ENCODE measurements at regions not wholly inside any gene's neighbourhood (a gene's known extent, or its start where the extent isn't known, plus 50 kb on each side); places are given as distances from the start of the nearest gene placed in this dataset.

- TF ChIP-seq FOXP2 (optimal IDR thresholded peaks at IDR 0.05; ENCODE audit: borderline replicate concordance, extremely low read depth, extremely low read length, insufficient read depth) (no peak), SIN3A (IDR thresholded peaks at IDR 0.05; ENCODE audit: borderline replicate concordance, insufficient read depth, low read length) (no peak), TAF1 (IDR thresholded peaks at IDR 0.05; ENCODE audit: borderline replicate concordance, insufficient read depth, low read length) (no peak), POLR2AphosphoS5 (IDR thresholded peaks at IDR 0.05; ENCODE audit: low read depth, low read length) (no peak), REST (IDR thresholded peaks at IDR 0.05; ENCODE audit: insufficient read depth in 1 of 2, low read depth in 2 of 2, low read length in 2 of 2) (no peak)
Observed at GRCh38 chr5:104598285-104598684, 1035.7 kb upstream of the NUDT12 start.

- no peak for TF ChIP-seq REST (IDR thresholded peaks at IDR 0.05; ENCODE audit: insufficient read depth in 1 of 2, low read depth in 2 of 2, low read length in 2 of 2)
Observed at GRCh38 chr5:104594850-104595249, 1032.3 kb upstream of the NUDT12 start.

- no peak for TF ChIP-seq TAF1 (IDR thresholded peaks at IDR 0.05; ENCODE audit: borderline replicate concordance, insufficient read depth, low read length)
- no peak for TF ChIP-seq SIN3A (IDR thresholded peaks at IDR 0.05; ENCODE audit: borderline replicate concordance, insufficient read depth, low read length)
- no peak for TF ChIP-seq POLR2AphosphoS5 (IDR thresholded peaks at IDR 0.05; ENCODE audit: low read depth, low read length)
- TF ChIP-seq FOXP2 (optimal IDR thresholded peaks at IDR 0.05; ENCODE audit: borderline replicate concordance, extremely low read depth, extremely low read length, insufficient read depth): no peak
- TF ChIP-seq REST (IDR thresholded peaks at IDR 0.05; ENCODE audit: insufficient read depth in 1 of 2, low read depth in 2 of 2, low read length in 2 of 2): no peak
Observed at GRCh38 chr5:104576677-104577076, 1014.1 kb upstream of the NUDT12 start.

- TF ChIP-seq SIN3A (IDR thresholded peaks at IDR 0.05; ENCODE audit: borderline replicate concordance, insufficient read depth, low read length) (no peak), FOXP2 (optimal IDR thresholded peaks at IDR 0.05; ENCODE audit: borderline replicate concordance, extremely low read depth, extremely low read length, insufficient read depth) (no peak), REST (IDR thresholded peaks at IDR 0.05; ENCODE audit: insufficient read depth in 1 of 2, low read depth in 2 of 2, low read length in 2 of 2) (no peak), TAF1 (IDR thresholded peaks at IDR 0.05; ENCODE audit: borderline replicate concordance, insufficient read depth, low read length) (no peak), POLR2AphosphoS5 (IDR thresholded peaks at IDR 0.05; ENCODE audit: low read depth, low read length) (no peak)
Observed at GRCh38 chr5:104573949-104574709, 1011.5 kb upstream of the NUDT12 start.

- TF ChIP-seq FOXP2 (optimal IDR thresholded peaks at IDR 0.05; ENCODE audit: borderline replicate concordance, extremely low read depth, extremely low read length, insufficient read depth) (no peak), POLR2AphosphoS5 (IDR thresholded peaks at IDR 0.05; ENCODE audit: low read depth, low read length) (no peak), TAF1 (IDR thresholded peaks at IDR 0.05; ENCODE audit: borderline replicate concordance, insufficient read depth, low read length) (no peak), SIN3A (IDR thresholded peaks at IDR 0.05; ENCODE audit: borderline replicate concordance, insufficient read depth, low read length) (no peak), REST (IDR thresholded peaks at IDR 0.05; ENCODE audit: insufficient read depth in 1 of 2, low read depth in 2 of 2, low read length in 2 of 2) (no peak)
Observed at GRCh38 chr5:104569621-104570020, 1007.0 kb upstream of the NUDT12 start.

Measured in PFSK-1 (cell line).